Fibroblast of skin of abdomen (primary cell): ENCODE measurements at regions not wholly inside any gene's neighbourhood (a gene's known extent, or its start where the extent isn't known, plus 50 kb on each side); places are given as distances from the start of the nearest gene placed in this dataset.

ENCODE experiments used
- DNase-seq: peaks from one replicate; pipeline ENCODE4 v3.0.0-alpha.2; 2013

- no peak for DNase-seq
Measured at GRCh38 chr18:61183798-61184197, 149.4 kb upstream of the CDH20 start.

- no peak for DNase-seq
Measured at GRCh38 chr18:61187971-61188370, 145.3 kb upstream of the CDH20 start.

GRCh38 chr18:61189376-61189775 is 143.9 kb upstream of the CDH20 start:
- DNase-seq: no peak

GRCh38 chr18:61194726-61195125 is 138.5 kb upstream of the CDH20 start:
- DNase-seq: no peak

GRCh38 chr18:61196750-61197149 is 136.5 kb upstream of the CDH20 start:
- DNase-seq: peak; percentile 5

- DNase-seq: peak; percentile 36
Measured at GRCh38 chr18:61198486-61198885, 134.7 kb upstream of the CDH20 start.

GRCh38 chr18:61199171-61199848 is 133.9 kb upstream of the CDH20 start:
- peak; percentile 85 for DNase-seq

- peak; percentile 70 for DNase-seq
Measured at GRCh38 chr18:61201511-61201910, 131.7 kb upstream of the CDH20 start.

GRCh38 chr18:61203151-61203550 is 130.1 kb upstream of the CDH20 start:
- DNase-seq: peak; percentile 49

- DNase-seq: peak; percentile 5
Measured at GRCh38 chr18:61209801-61210200, 123.4 kb upstream of the CDH20 start.

- no peak for DNase-seq
Measured at GRCh38 chr18:61216051-61216450, 117.2 kb upstream of the CDH20 start.

- DNase-seq: no peak
Measured at GRCh38 chr18:61222206-61222605, 111.0 kb upstream of the CDH20 start.

- DNase-seq: peak; percentile 10
Measured at GRCh38 chr18:61225336-61225735, 107.9 kb upstream of the CDH20 start.

GRCh38 chr18:61236356-61237057 is 96.7 kb upstream of the CDH20 start:
- no peak for DNase-seq

- no peak for DNase-seq
Measured at GRCh38 chr18:61237529-61237928, 95.7 kb upstream of the CDH20 start.

GRCh38 chr18:61239051-61239450 is 94.2 kb upstream of the CDH20 start:
- no peak for DNase-seq

GRCh38 chr18:61241260-61241853 is 91.9 kb upstream of the CDH20 start:
- DNase-seq: no peak

GRCh38 chr18:61244632-61245031 is 88.6 kb upstream of the CDH20 start:
- DNase-seq: no peak

GRCh38 chr18:61245276-61245675 is 88.0 kb upstream of the CDH20 start:
- DNase-seq: no peak

- DNase-seq: no peak
Measured at GRCh38 chr18:61248589-61248988, 84.6 kb upstream of the CDH20 start.

GRCh38 chr18:61256291-61256690 is 76.9 kb upstream of the CDH20 start:
- no peak for DNase-seq

GRCh38 chr18:61261870-61262269 is 71.4 kb upstream of the CDH20 start:
- no peak for DNase-seq

GRCh38 chr18:61272793-61273192 is 60.4 kb upstream of the CDH20 start:
- DNase-seq: no peak

GRCh38 chr18:61273533-61273932 is 59.7 kb upstream of the CDH20 start:
- no peak for DNase-seq
